Endodermal cell (in vitro differentiated cells): ENCODE measurements at regions not wholly inside any gene's neighbourhood (a gene's known extent, or its start where the extent isn't known, plus 50 kb on each side); places are given as distances from the start of the nearest gene placed in this dataset.
"Not testable (repeated sequence)": the region's sequence is repeated elsewhere in the genome, so short reads cannot be mapped to it uniquely, and the experiment has no call there.

Source experiments
- DNase-seq: peaks from one replicate; pipeline ENCODE4 v3.0.0-alpha.2; 2017
- H3K27ac ChIP-seq: 2 replicates; pipeline ENCODE4 v1.5.1; 2013; ENCODE audit warnings: mild to moderate bottlenecking, low read depth, low read length, moderate library complexity
- H3K27me3 ChIP-seq: 2 replicates; pipeline ENCODE4 v1.6.1; 2013; ENCODE audit warnings: mild to moderate bottlenecking, low read length, moderate library complexity; ENCODE audit not compliant: insufficient read depth, control insufficient read depth, poor library complexity, severe bottlenecking
- H3K36me3 ChIP-seq: 2 replicates; pipeline ENCODE4 v1.7.0; 2013; ENCODE audit warnings: mild to moderate bottlenecking, low read length, moderate library complexity; ENCODE audit not compliant: control insufficient read depth, insufficient read depth
- H3K4me1 ChIP-seq: one replicate; pipeline ENCODE4 v1.7.0; 2013; ENCODE audit warnings: low read length; ENCODE audit not compliant: control insufficient read depth, insufficient read depth
- H3K4me3 ChIP-seq: 2 replicates; pipeline ENCODE4 v1.5.1; 2013; ENCODE audit warnings: mild to moderate bottlenecking, low read length, moderate library complexity
- H3K9ac ChIP-seq: 2 replicates; pipeline ENCODE4 v1.6.1; 2013; ENCODE audit warnings: mild to moderate bottlenecking, low read length, moderate library complexity; ENCODE audit not compliant: poor library complexity, severe bottlenecking; ENCODE audit errors: extremely low read depth
- H3K9me3 ChIP-seq: 2 replicates; pipeline ENCODE4 v1.6.1; 2013; ENCODE audit warnings: mild to moderate bottlenecking, low read length, moderate library complexity; ENCODE audit not compliant: control insufficient read depth
- H3K27ac Mint-ChIP-seq: 2 replicates; pipeline ENCODE4 v1.8.0; 2020; ENCODE audit warnings: mixed read lengths
- H3K27me3 Mint-ChIP-seq: 2 replicates; pipeline ENCODE4 v1.8.0; 2021; ENCODE audit warnings: mild to moderate bottlenecking, mixed read lengths; ENCODE audit not compliant: insufficient read depth
- H3K36me3 Mint-ChIP-seq: 2 replicates; pipeline ENCODE4 v1.8.0; 2020; ENCODE audit warnings: low read depth, mixed read lengths
- H3K4me1 Mint-ChIP-seq: 2 replicates; pipeline ENCODE4 v1.8.0; 2020; ENCODE audit warnings: mixed read lengths
- H3K4me3 Mint-ChIP-seq: 2 replicates; pipeline ENCODE4 v1.8.0; 2020; ENCODE audit warnings: mild to moderate bottlenecking, moderate library complexity, mixed read lengths
- H3K9me3 Mint-ChIP-seq: 2 replicates; pipeline ENCODE4 v1.8.0; 2020; ENCODE audit warnings: mild to moderate bottlenecking, mixed read lengths
- CTCF ChIP-seq: fragments of 200-600 bp; sonication (generic); conservative IDR thresholded peaks from 2 replicates; pipeline ENCODE4 v1.5.0; 2021; ENCODE audit warnings: antibody characterized with exemption, mild to moderate bottlenecking
- WGBS, 2 experiments: methylation state at CpG; one replicate each; pipeline versions ENCODE4 v1.1.5 to v1.1.7; 2013; ENCODE audit warnings: missing lambda C conversion rate in 2 of 2, mixed read lengths in 1 of 2; ENCODE audit not compliant: insufficient coverage in 1 of 2, insufficient read length in 1 of 2; 5-methylcytosine and 5-hydroxymethylcytosine counted together

GRCh38 chr12:124216966-124217365 lies 77.9 kb upstream of the RFLNA start:
- H3K4me3 ChIP-seq = no peak overlapping the region
- H3K27me3 ChIP-seq = no peaks in the 10 kb centered on the region
- no peaks in the 10 kb centered on the region for H3K27me3 Mint-ChIP-seq
- peaks cover 8% of the 10 kb centered on the region for H3K4me1 Mint-ChIP-seq
- H3K36me3 ChIP-seq = no peaks in the 10 kb centered on the region
- DNase-seq = no peak
- H3K4me1 ChIP-seq = no peaks in the 10 kb centered on the region
- H3K4me3 Mint-ChIP-seq = no peak overlapping the region
- no peak for TF ChIP-seq CTCF
- H3K9ac ChIP-seq = no peak overlapping the region
- H3K9me3 ChIP-seq = peaks cover 21% of the 10 kb centered on the region
- peaks cover 4% of the 10 kb centered on the region for H3K36me3 Mint-ChIP-seq
- H3K27ac Mint-ChIP-seq = no peak overlapping the region
- peak overlapping the region; percentile 2 for H3K27ac ChIP-seq
- WGBS, 2 experiments = 68 to 91% methylated on average over 4 to 10 of the region's 10 CpGs
- peaks cover 38% of the 10 kb centered on the region for H3K9me3 Mint-ChIP-seq

- Histone ChIP-seq H3K27ac (peak overlapping the region; percentile 2), H3K9me3 (peaks cover 21% of the 10 kb centered on the region), H3K36me3 (no peaks in the 10 kb centered on the region), H3K9ac (no peak overlapping the region), H3K4me3 (no peak overlapping the region), H3K4me1 (no peaks in the 10 kb centered on the region), H3K27me3 (no peaks in the 10 kb centered on the region)
- Mint-ChIP-seq H3K27ac (no peak overlapping the region), H3K36me3 (peaks cover 4% of the 10 kb centered on the region), H3K9me3 (peaks cover 37% of the 10 kb centered on the region), H3K4me3 (no peak overlapping the region), H3K27me3 (no peaks in the 10 kb centered on the region), H3K4me1 (peaks cover 8% of the 10 kb centered on the region)
- no peak for TF ChIP-seq CTCF
- 66 to 76% methylated on average over 20 to 22 of the region's 22 CpGs for WGBS, 2 experiments
- peak; percentile 65 for DNase-seq
These were observed 77.2 kb upstream of the RFLNA start for GRCh38 chr12:124217508-124218242.

- Mint-ChIP-seq H3K4me3 (no peak overlapping the region), H3K36me3 (peaks cover 4% of the 10 kb centered on the region), H3K9me3 (peaks cover 33% of the 10 kb centered on the region), H3K4me1 (peaks cover 8% of the 10 kb centered on the region), H3K27me3 (no peaks in the 10 kb centered on the region), H3K27ac (no peak overlapping the region)
- DNase-seq = no peak
- H3K9me3 ChIP-seq = peaks cover 21% of the 10 kb centered on the region
- no peaks in the 10 kb centered on the region for H3K36me3 ChIP-seq
- H3K4me1 ChIP-seq = no peaks in the 10 kb centered on the region
- 83% methylated on average over 1 of the region's 1 CpG; no CpG with 5 or more reads in 1 of the 2 experiments for WGBS, 2 experiments
- H3K9ac ChIP-seq = no peak overlapping the region
- no peak overlapping the region for H3K27ac ChIP-seq
- TF ChIP-seq CTCF = no peak
- H3K27me3 ChIP-seq = no peaks in the 10 kb centered on the region
- no peak overlapping the region for H3K4me3 ChIP-seq
These were observed 76.7 kb upstream of the RFLNA start for GRCh38 chr12:124218243-124218560.

GRCh38 chr12:124218650-124219049 lies 76.2 kb upstream of the RFLNA start:
- H3K4me3 ChIP-seq, H3K27ac ChIP-seq, H3K4me1 ChIP-seq, H3K4me1 Mint-ChIP-seq, H3K27ac Mint-ChIP-seq, H3K9ac ChIP-seq, H3K36me3 Mint-ChIP-seq, H3K36me3 ChIP-seq, H3K4me3 Mint-ChIP-seq, H3K27me3 ChIP-seq, H3K27me3 Mint-ChIP-seq, DNase-seq: not testable (repeated sequence)
- peaks cover 28% of the 10 kb centered on the region for H3K9me3 Mint-ChIP-seq
- WGBS, 2 experiments = 96 to 100% methylated on average over 1 to 3 of the region's 3 CpGs
- peaks cover 21% of the 10 kb centered on the region for H3K9me3 ChIP-seq
